GM23248 (cell line): ENCODE measurements at regions not wholly inside any gene's neighbourhood (a gene's known extent, or its start where the extent isn't known, plus 50 kb on each side); places are given as distances from the start of the nearest gene placed in this dataset. TPM values are rescaled to one million over a fixed set of nuclear protein-coding genes. Genes with fewer than 3 reads are reported as not detected.

Experiments used
- DNase-seq: peaks from one replicate; pipeline ENCODE4 v3.0.0-alpha.2; 2015
- H2AFZ ChIP-seq: fragments of 200-600 bp; sonication (generic); 2 replicates; pipeline ENCODE4 v1.6.1; 2016; ENCODE audit warnings: antibody characterized with exemption
- H3F3A ChIP-seq: fragments of 200-600 bp; sonication (generic); 2 replicates; pipeline ENCODE4 v1.6.1; 2016; ENCODE audit warnings: mild to moderate bottlenecking, antibody characterized with exemption, mixed run types; ENCODE audit not compliant: insufficient read depth
- H3K27ac ChIP-seq: fragments of 200-600 bp; sonication (generic); 2 replicates; pipeline ENCODE4 v1.5.1; 2016; ENCODE audit warnings: mild to moderate bottlenecking
- H3K27me3 ChIP-seq: fragments of 200-600 bp; sonication (generic); replicated peaks from 2 replicates; pipeline ENCODE4 v1.6.1; 2016; ENCODE audit warnings: mild to moderate bottlenecking; ENCODE audit not compliant: insufficient read depth
- H3K36me3 ChIP-seq: fragments of 200-600 bp; sonication (generic); 2 replicates; pipeline ENCODE4 v1.6.1; 2016; ENCODE audit warnings: low read depth, mild to moderate bottlenecking
- H3K4me1 ChIP-seq: fragments of 200-600 bp; sonication (generic); 2 replicates; pipeline ENCODE4 v1.6.1; 2016; ENCODE audit warnings: mild to moderate bottlenecking; ENCODE audit not compliant: insufficient read depth
- H3K4me2 ChIP-seq: fragments of 200-600 bp; sonication (generic); one replicate; pipeline ENCODE4 v1.6.1; 2016; ENCODE audit warnings: mild to moderate bottlenecking; ENCODE audit not compliant: unreplicated experiment
- H3K4me3 ChIP-seq: fragments of 200-600 bp; sonication (generic); 2 replicates; pipeline ENCODE4 v1.5.1; 2016; ENCODE audit warnings: mild to moderate bottlenecking
- H3K79me2 ChIP-seq: fragments of 200-600 bp; sonication (generic); 2 replicates; pipeline ENCODE4 v1.6.1; 2016; ENCODE audit warnings: mild to moderate bottlenecking; ENCODE audit not compliant: insufficient read depth
- H3K9ac ChIP-seq: fragments of 200-600 bp; sonication (generic); 2 replicates; pipeline ENCODE4 v1.6.1; 2016; ENCODE audit warnings: mild to moderate bottlenecking
- H3K9me2 ChIP-seq: fragments of 200-600 bp; sonication (generic); 2 replicates; pipeline ENCODE4 v1.6.1; 2016; ENCODE audit warnings: mixed run types, mild to moderate bottlenecking, moderate library complexity; ENCODE audit not compliant: insufficient read depth
- H3K9me3 ChIP-seq: fragments of 200-600 bp; sonication (generic); one replicate; pipeline ENCODE4 v1.6.1; 2017; ENCODE audit warnings: low read depth
- H4K20me1 ChIP-seq: fragments of 200-600 bp; sonication (generic); 2 replicates; pipeline ENCODE4 v1.6.0; 2016; ENCODE audit not compliant: insufficient read depth
- EZH2 ChIP-seq: fragments of 200-600 bp; sonication (generic); IDR thresholded peaks from 2 replicates; pipeline ENCODE4 v1.6.1; 2018; ENCODE audit warnings: antibody characterized with exemption, mild to moderate bottlenecking; ENCODE audit not compliant: insufficient read depth, poor library complexity, severe bottlenecking
- EZH2phosphoT487 ChIP-seq: fragments of 200-600 bp; sonication (generic); IDR thresholded peaks from 2 replicates; pipeline ENCODE4 v1.6.1; 2018; ENCODE audit warnings: antibody characterized with exemption, moderate library complexity, mild to moderate bottlenecking, low read depth; ENCODE audit not compliant: insufficient read depth
- WGBS, 2 experiments: methylation state at CpG; one replicate each; pipeline ENCODE4 v1.1.6; 2015 to 2017; ENCODE audit warnings: low lambda C conversion rate in 2 of 2, low coverage in 1 of 2; ENCODE audit errors: missing lambda C conversion rate in 2 of 2; 5-methylcytosine and 5-hydroxymethylcytosine counted together
- in situ Hi-C: fragments of 300-500 bp; cut with MboI; formaldehyde crosslinking; loops from 2 replicates; pipeline ENCODE4 v1.15.0; 2020
- small RNA-seq: library from RNA; depleted of rRNA; stranded (forward); fragments of <200 nt; gene quantifications from one replicate; pipeline ENCODE3, GENCODE V24; 2014; ENCODE audit warnings: low read depth, low replicate concordance

DNA sequence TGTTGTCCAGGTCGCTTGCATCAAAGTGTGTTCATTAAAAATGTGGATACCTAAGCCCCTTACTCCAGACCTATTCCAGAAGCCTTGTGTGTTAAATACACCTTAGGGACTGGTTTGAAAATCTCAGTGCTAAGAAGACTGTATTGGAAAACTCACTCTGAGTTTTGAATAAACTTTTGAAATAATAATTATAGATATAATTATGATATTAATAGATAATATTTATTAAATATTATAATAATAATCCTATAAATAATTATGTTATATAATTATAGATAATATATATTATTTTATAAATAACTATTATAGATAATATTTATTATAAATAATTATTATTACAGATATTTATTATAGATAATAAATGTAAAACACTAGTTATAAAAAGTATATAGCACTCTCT is 165.3 kb downstream of the ARRDC3 start:
- 96 to 100% methylated on average over 1 of the region's 1 CpG for WGBS, 2 experiments
- Histone ChIP-seq H3K9me2 (no peaks in the 10 kb centered on the region), H3K4me1 (peaks cover 26% of the 10 kb centered on the region), H3K9ac (no peak overlapping the region), H3K27ac (no peak overlapping the region), H2AFZ (no peak overlapping the region), H3K4me2 (no peak overlapping the region), H4K20me1 (no peaks in the 10 kb centered on the region), H3K79me2 (no peaks in the 10 kb centered on the region), H3K36me3 (no peaks in the 10 kb centered on the region), H3K27me3 (no peaks in the 10 kb centered on the region), H3K9me3 (no peaks in the 10 kb centered on the region), H3K4me3 (no peak overlapping the region), H3F3A (peaks cover 31% of the 10 kb centered on the region)
- no peak for TF ChIP-seq EZH2phosphoT487
- no peak for TF ChIP-seq EZH2
- no peak for DNase-seq
- in situ Hi-C loops = no loop called here

DNA sequence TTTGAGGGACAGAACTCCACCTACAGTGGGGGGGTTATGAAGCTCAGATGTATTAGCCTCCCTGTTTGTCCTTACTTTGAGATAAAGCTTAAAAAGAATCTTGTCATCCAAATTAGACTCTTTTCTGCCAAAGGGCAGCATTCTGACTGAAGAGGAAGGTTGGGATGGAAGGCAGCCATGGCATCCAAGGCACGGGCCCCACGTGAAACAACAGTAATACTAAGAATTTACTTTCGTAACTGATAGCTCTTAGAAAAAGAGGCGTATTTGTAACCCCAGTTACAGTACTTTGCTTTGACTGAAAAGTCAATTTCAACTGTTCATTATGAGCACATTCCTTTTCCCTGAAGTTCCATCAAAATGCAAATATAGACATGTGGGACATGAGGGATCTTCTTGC is 168.5 kb downstream of the ARRDC3 start:
- Histone ChIP-seq H4K20me1 (no peaks in the 10 kb centered on the region), H3K4me2 (no peak overlapping the region), H3K4me3 (no peak overlapping the region), H2AFZ (no peak overlapping the region), H3F3A (peaks cover 41% of the 10 kb centered on the region), H3K9me2 (no peaks in the 10 kb centered on the region), H3K9me3 (no peaks in the 10 kb centered on the region), H3K4me1 (peaks cover 37% of the 10 kb centered on the region), H3K36me3 (no peaks in the 10 kb centered on the region), H3K9ac (no peak overlapping the region), H3K27me3 (no peaks in the 10 kb centered on the region), H3K27ac (no peak overlapping the region), H3K79me2 (no peaks in the 10 kb centered on the region)
- in situ Hi-C loops = no loop called here
- no peak for TF ChIP-seq EZH2
- TF ChIP-seq EZH2phosphoT487 = no peak
- WGBS, 2 experiments = 74 to 76% methylated on average over 4 of the region's 4 CpGs
- no peak for DNase-seq

Small RNAs in the stretch of these regions (small RNA-seq; reads per million reads assigned to genes)
- not detected for gene RF00017
- 0.25 reads per million for gene RNU4-90P
